PC-9 (cell line): ENCODE measurements at regions not wholly inside any gene's neighbourhood (a gene's known extent, or its start where the extent isn't known, plus 50 kb on each side); places are given as distances from the start of the nearest gene placed in this dataset.

ENCODE experiments used
- BruUV-seq: library from RNA; stranded (reverse); fragments of 400-500 nt; replicated peaks from 2 replicates; lab custom pipeline; 2021; lab: Mats Ljungman, UMichigan
- CTCF ChIA-PET: fragments of 300-600 bp; sonication (Branson Sonifier 250); formaldehyde crosslinking; loops from one replicate; lab custom pipeline; 2022; ENCODE audit warnings: antibody characterized with exemption; lab: Charles Lee
- POLR2A ChIA-PET: fragments of 300-600 bp; sonication (Branson Sonifier 250); formaldehyde crosslinking; loops from one replicate; lab custom pipeline; 2022; ENCODE audit warnings: antibody characterized with exemption; ENCODE audit not compliant: unreplicated experiment; lab: Charles Lee
- DNase-seq, 2 experiments: peaks; one replicate each; pipeline versions ENCODE4 v3.0.0 to v3.0.0-alpha.2; 2015 to 2022; ENCODE audit warnings: mixed read lengths in 1 of 2
- H2AFZ ChIP-seq: fragments of 200-600 bp; sonication (generic); 2 replicates; pipeline ENCODE4 v1.8.1; 2017; ENCODE audit warnings: antibody characterized with exemption
- H3F3A ChIP-seq: fragments of 200-600 bp; sonication (generic); 2 replicates; pipeline ENCODE4 v1.8.1; 2017; ENCODE audit warnings: antibody characterized with exemption, mild to moderate bottlenecking, low read depth; ENCODE audit not compliant: insufficient read depth
- H3K27ac ChIP-seq: fragments of 200-600 bp; sonication (generic); 2 replicates; pipeline ENCODE4 v1.6.1; 2016; ENCODE audit warnings: mixed run types
- H3K27me3 ChIP-seq: fragments of 200-600 bp; sonication (generic); 2 replicates; pipeline ENCODE4 v1.6.1; 2016; ENCODE audit warnings: low read depth, mixed run types; ENCODE audit not compliant: insufficient read depth
- H3K36me3 ChIP-seq: fragments of 200-600 bp; sonication (generic); 2 replicates; pipeline ENCODE4 v1.6.1; 2016; ENCODE audit warnings: low read depth, mixed run types
- H3K4me1 ChIP-seq: fragments of 200-600 bp; sonication (generic); replicated peaks from 2 replicates; pipeline ENCODE4 v1.6.1; 2016; ENCODE audit warnings: mixed run types; ENCODE audit not compliant: insufficient read depth
- H3K4me2 ChIP-seq: fragments of 200-600 bp; sonication (generic); 2 replicates; pipeline ENCODE4 v1.6.1; 2017; ENCODE audit warnings: mixed run types
- H3K4me3 ChIP-seq: fragments of 200-600 bp; sonication (generic); 2 replicates; pipeline ENCODE4 v1.6.1; 2016; ENCODE audit warnings: mixed run types
- H3K79me2 ChIP-seq: fragments of 200-600 bp; sonication (generic); 2 replicates; pipeline ENCODE4 v1.6.1; 2017; ENCODE audit warnings: low read depth, mixed run types
- H3K9me2 ChIP-seq: fragments of 200-600 bp; sonication (generic); 2 replicates; pipeline ENCODE4 v1.8.1; 2017; ENCODE audit warnings: mild to moderate bottlenecking; ENCODE audit not compliant: insufficient read depth
- H3K9me3 ChIP-seq: fragments of 200-600 bp; sonication (generic); 2 replicates; pipeline ENCODE4 v1.8.1; 2016; ENCODE audit warnings: low read depth; ENCODE audit not compliant: insufficient read depth
- H4K20me1 ChIP-seq: fragments of 200-600 bp; sonication (generic); 2 replicates; pipeline ENCODE4 v1.8.1; 2017; ENCODE audit not compliant: insufficient read depth
- CTCF ChIP-seq: fragments of 200-600 bp; sonication (generic); conservative IDR thresholded peaks from 2 replicates; pipeline ENCODE4 v1.6.1; 2017; ENCODE audit warnings: mixed run types, antibody characterized with exemption, mild to moderate bottlenecking, moderate library complexity
- EZH2 ChIP-seq: fragments of 200-600 bp; sonication (generic); IDR thresholded peaks from 2 replicates; pipeline ENCODE4 v1.8.0; 2017; ENCODE audit warnings: antibody characterized with exemption, low read depth
- intact Hi-C: fragments of 100-400 bp; cut with micrococcal nuclease; formaldehyde crosslinking; loops from one replicate; pipeline ENCODE4 v1.10.0; 2022; ENCODE audit not compliant: unreplicated experiment

- Histone ChIP-seq H3K27ac (no peak overlapping the region), H3K4me2 (no peak overlapping the region), H3K79me2 (no peaks in the 10 kb centered on the region), H3K9me2 (no peaks in the 10 kb centered on the region), H3K9me3 (no peaks in the 10 kb centered on the region), H3K4me1 (no peaks in the 10 kb centered on the region), H3K27me3 (peaks cover 100% of the 10 kb centered on the region), H2AFZ (no peak overlapping the region), H3F3A (no peaks in the 10 kb centered on the region), H3K4me3 (no peak overlapping the region), H4K20me1 (peaks cover 9% of the 10 kb centered on the region; the same call in 1 of the 2 replicates), H3K36me3 (no peaks in the 10 kb centered on the region)
- ChIA-PET CTCF (no interaction called here), POLR2A (no interaction called here)
- TF ChIP-seq EZH2 (no peak), CTCF (no peak)
- DNase-seq = no peak
- BruUV-seq = no TSS peak
- intact Hi-C loops = no loop called here
Observed at GRCh38 chr22:49356428-49356827, 471.2 kb downstream of the BRD1 start.

- Histone ChIP-seq H3K27me3 (peaks cover 100% of the 10 kb centered on the region), H3K4me3 (no peak overlapping the region), H3K9me2 (no peaks in the 10 kb centered on the region), H3K4me1 (no peaks in the 10 kb centered on the region), H3F3A (no peaks in the 10 kb centered on the region), H2AFZ (no peak overlapping the region), H3K36me3 (no peaks in the 10 kb centered on the region), H3K4me2 (no peak overlapping the region), H3K79me2 (no peaks in the 10 kb centered on the region), H4K20me1 (peaks cover 4% of the 10 kb centered on the region; the same call in 1 of the 2 replicates), H3K27ac (no peak overlapping the region), H3K9me3 (no peaks in the 10 kb centered on the region)
- no TSS peak for BruUV-seq
- TF ChIP-seq CTCF (no peak), EZH2 (no peak)
- DNase-seq = no peak
- ChIA-PET CTCF (no interaction called here), POLR2A (no interaction called here)
- intact Hi-C loops = no loop called here
Observed at GRCh38 chr22:49355211-49355920, 472.3 kb downstream of the BRD1 start.

GRCh38 chr22:49354516-49355210 is 473.0 kb downstream of the BRD1 start:
- no peak overlapping the region for H3K4me3 ChIP-seq
- H3K79me2 ChIP-seq = no peaks in the 10 kb centered on the region
- POLR2A ChIA-PET = no interaction called here
- peaks cover 100% of the 10 kb centered on the region for H3K27me3 ChIP-seq
- H3K27ac ChIP-seq = no peak overlapping the region
- BruUV-seq = no TSS peak
- H3K9me2 ChIP-seq = no peaks in the 10 kb centered on the region
- no peaks in the 10 kb centered on the region for H3K36me3 ChIP-seq
- no peaks in the 10 kb centered on the region for H3F3A ChIP-seq
- intact Hi-C loops = no loop called here
- H2AFZ ChIP-seq = no peak overlapping the region
- no peaks in the 10 kb centered on the region; the same call in 1 of the 2 replicates for H4K20me1 ChIP-seq
- CTCF ChIA-PET = no interaction called here
- no peaks in the 10 kb centered on the region for H3K9me3 ChIP-seq
- DNase-seq = no peak
- no peaks in the 10 kb centered on the region for H3K4me1 ChIP-seq
- H3K4me2 ChIP-seq = no peak overlapping the region
- TF ChIP-seq CTCF = no peak
- no peak for TF ChIP-seq EZH2
